ENCODE measurements at regions not wholly inside any gene's neighbourhood (a gene's known extent, or its start where the extent isn't known, plus 50 kb on each side); places are given as distances from the start of the nearest gene placed in this dataset.
"Not testable (repeated sequence)": the region's sequence is repeated elsewhere in the genome, so short reads cannot be mapped to it uniquely, and the experiment has no call there.

DNA sequence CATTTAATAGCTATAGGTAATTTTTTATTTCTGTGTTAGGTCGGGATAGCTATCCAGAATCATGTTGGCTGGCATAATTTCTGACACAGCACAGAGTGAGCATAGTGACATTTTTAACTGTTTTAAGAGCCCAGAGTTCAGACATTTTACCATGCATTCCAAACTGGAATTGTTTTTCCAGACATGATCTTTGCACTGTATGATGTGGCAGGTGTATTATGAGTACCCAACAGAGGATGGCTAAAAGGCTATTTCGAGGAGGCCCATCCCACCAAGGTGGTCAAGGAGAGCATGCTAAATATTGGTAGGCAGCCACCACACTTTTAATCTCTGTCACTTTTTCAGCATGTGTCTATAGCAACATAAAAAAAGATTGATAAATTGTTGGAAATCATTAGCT is 137.3 kb upstream of the ST6GALNAC5 start:
- Histone ChIP-seq H3K9me3 (ENCODE audit: low read depth) (no peaks in the 10 kb centered on the region), H3K27ac (no peak overlapping the region), H3K27me3 (no peaks in the 10 kb centered on the region), H3K4me2 (no peak overlapping the region), H3K36me3 (replicated peaks; ENCODE audit: insufficient read depth, low read depth) (no peaks in the 10 kb centered on the region), H3K4me3 (no peak overlapping the region), H3K4me1 (ENCODE audit: insufficient read depth) (no peaks in the 10 kb centered on the region), H3K79me2 (no peaks in the 10 kb centered on the region), H2AFZ (no peak overlapping the region), H4K20me1 (ENCODE audit: insufficient read depth, poor library complexity, severe bottlenecking) (no peaks in the 10 kb centered on the region), H3K9me2 (replicated peaks; ENCODE audit: insufficient read depth) (no peaks in the 10 kb centered on the region)
- no peak for DNase-seq (ENCODE audit: low spot score)
- WGBS (ENCODE audit: low lambda C conversion rate, missing lambda C conversion rate) = 74% methylated on average over 2 of the region's 2 CpGs
- TF ChIP-seq EZH2 (IDR thresholded peaks at IDR 0.05; ENCODE audit: borderline replicate concordance) = no peak

GRCh38 chr1:76738355-76738754 is 128.9 kb upstream of the ST6GALNAC5 start:
- WGBS (ENCODE audit: low lambda C conversion rate, missing lambda C conversion rate) = 62% methylated on average over 1 of the region's 1 CpG
- DNase-seq (ENCODE audit: low spot score); H4K20me1 ChIP-seq (ENCODE audit: insufficient read depth, poor library complexity, severe bottlenecking); H3K9me2 ChIP-seq (replicated peaks; ENCODE audit: insufficient read depth); H3K4me2 ChIP-seq; H3K27ac ChIP-seq; H3K4me1 ChIP-seq (ENCODE audit: insufficient read depth); H3K9me3 ChIP-seq (ENCODE audit: low read depth); H3K79me2 ChIP-seq; H3K27me3 ChIP-seq; H3K4me3 ChIP-seq; H3K36me3 ChIP-seq (replicated peaks; ENCODE audit: insufficient read depth, low read depth); H2AFZ ChIP-seq: not testable (repeated sequence)

GRCh38 chr1:76740956-76741355 is 126.3 kb upstream of the ST6GALNAC5 start:
- not testable (repeated sequence) for H3K4me2 ChIP-seq; H3K4me3 ChIP-seq; H3K27ac ChIP-seq; H3K79me2 ChIP-seq; DNase-seq (ENCODE audit: low spot score); H3K27me3 ChIP-seq; H3K9me2 ChIP-seq (replicated peaks; ENCODE audit: insufficient read depth); H3K9me3 ChIP-seq (ENCODE audit: low read depth); H4K20me1 ChIP-seq (ENCODE audit: insufficient read depth, poor library complexity, severe bottlenecking); H2AFZ ChIP-seq; H3K4me1 ChIP-seq (ENCODE audit: insufficient read depth); H3K36me3 ChIP-seq (replicated peaks; ENCODE audit: insufficient read depth, low read depth)
- WGBS (ENCODE audit: low lambda C conversion rate, missing lambda C conversion rate) = 95% methylated on average over 8 of the region's 8 CpGs

GRCh38 chr1:76744989-76745388 is 122.3 kb upstream of the ST6GALNAC5 start:
- no peaks in the 10 kb centered on the region for H4K20me1 ChIP-seq (ENCODE audit: insufficient read depth, poor library complexity, severe bottlenecking)
- H3K27me3 ChIP-seq = no peaks in the 10 kb centered on the region
- H3K4me3 ChIP-seq = no peak overlapping the region
- H3K27ac ChIP-seq = no peak overlapping the region
- no peak for DNase-seq (ENCODE audit: low spot score)
- H3K36me3 ChIP-seq (replicated peaks; ENCODE audit: insufficient read depth, low read depth) = no peaks in the 10 kb centered on the region
- H3K9me3 ChIP-seq (ENCODE audit: low read depth) = no peaks in the 10 kb centered on the region
- H3K9me2 ChIP-seq (replicated peaks; ENCODE audit: insufficient read depth) = no peaks in the 10 kb centered on the region
- no peaks in the 10 kb centered on the region for H3K79me2 ChIP-seq
- no peak overlapping the region for H3K4me2 ChIP-seq
- no peak overlapping the region for H2AFZ ChIP-seq
- WGBS (ENCODE audit: low lambda C conversion rate, missing lambda C conversion rate) = 92% methylated on average over 1 of the region's 1 CpG
- no peak for TF ChIP-seq EZH2phosphoT487 (IDR thresholded peaks at IDR 0.05; ENCODE audit: low read depth, severe bottlenecking, unreplicated experiment)
- TF ChIP-seq EZH2 (IDR thresholded peaks at IDR 0.05; ENCODE audit: borderline replicate concordance) = no peak
- TF ChIP-seq, protein P1, sequence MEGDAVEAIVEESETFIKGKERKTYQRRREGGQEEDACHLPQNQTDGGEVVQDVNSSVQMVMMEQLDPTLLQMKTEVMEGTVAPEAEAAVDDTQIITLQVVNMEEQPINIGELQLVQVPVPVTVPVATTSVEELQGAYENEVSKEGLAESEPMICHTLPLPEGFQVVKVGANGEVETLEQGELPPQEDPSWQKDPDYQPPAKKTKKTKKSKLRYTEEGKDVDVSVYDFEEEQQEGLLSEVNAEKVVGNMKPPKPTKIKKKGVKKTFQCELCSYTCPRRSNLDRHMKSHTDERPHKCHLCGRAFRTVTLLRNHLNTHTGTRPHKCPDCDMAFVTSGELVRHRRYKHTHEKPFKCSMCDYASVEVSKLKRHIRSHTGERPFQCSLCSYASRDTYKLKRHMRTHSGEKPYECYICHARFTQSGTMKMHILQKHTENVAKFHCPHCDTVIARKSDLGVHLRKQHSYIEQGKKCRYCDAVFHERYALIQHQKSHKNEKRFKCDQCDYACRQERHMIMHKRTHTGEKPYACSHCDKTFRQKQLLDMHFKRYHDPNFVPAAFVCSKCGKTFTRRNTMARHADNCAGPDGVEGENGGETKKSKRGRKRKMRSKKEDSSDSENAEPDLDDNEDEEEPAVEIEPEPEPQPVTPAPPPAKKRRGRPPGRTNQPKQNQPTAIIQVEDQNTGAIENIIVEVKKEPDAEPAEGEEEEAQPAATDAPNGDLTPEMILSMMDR (IDR thresholded peaks at IDR 0.05; ENCODE audit: poor library complexity) = no peak
- H3K4me1 ChIP-seq (ENCODE audit: insufficient read depth) = no peaks in the 10 kb centered on the region

GRCh38 chr1:76746206-76746605 is 121.1 kb upstream of the ST6GALNAC5 start:
- Histone ChIP-seq H3K36me3 (replicated peaks; ENCODE audit: insufficient read depth, low read depth) (no peaks in the 10 kb centered on the region), H4K20me1 (ENCODE audit: insufficient read depth, poor library complexity, severe bottlenecking) (no peaks in the 10 kb centered on the region), H3K27me3 (no peaks in the 10 kb centered on the region), H3K79me2 (no peaks in the 10 kb centered on the region), H2AFZ (no peak overlapping the region), H3K4me2 (no peak overlapping the region), H3K27ac (no peak overlapping the region), H3K9me2 (replicated peaks; ENCODE audit: insufficient read depth) (no peaks in the 10 kb centered on the region), H3K4me3 (no peak overlapping the region), H3K4me1 (ENCODE audit: insufficient read depth) (no peaks in the 10 kb centered on the region), H3K9me3 (ENCODE audit: low read depth) (no peaks in the 10 kb centered on the region)
- WGBS (ENCODE audit: low lambda C conversion rate, missing lambda C conversion rate) = 45% methylated on average over 2 of the region's 2 CpGs
- TF ChIP-seq, protein P1 (IDR thresholded peaks at IDR 0.05; ENCODE audit: poor library complexity) = no peak
- no peak for TF ChIP-seq EZH2phosphoT487 (IDR thresholded peaks at IDR 0.05; ENCODE audit: low read depth, severe bottlenecking, unreplicated experiment)
- TF ChIP-seq EZH2 (IDR thresholded peaks at IDR 0.05; ENCODE audit: borderline replicate concordance) = no peak
- no peak for DNase-seq (ENCODE audit: low spot score)
